Gastrocnemius medialis (tissue), 4 donors: ENCODE measurements at regions not wholly inside any gene's neighbourhood (a gene's known extent, or its start where the extent isn't known, plus 50 kb on each side); places are given as distances from the start of the nearest gene placed in this dataset.

ENCODE experiments used
- POLR2A ChIP-seq, 2 donors: fragments of 450-650 bp; IDR thresholded peaks; one replicate each; pipeline ENCODE4 v1.6.1; 2017; ENCODE audit warnings: antibody characterized with exemption in 2 of 2, mild to moderate bottlenecking in 2 of 2, moderate library complexity in 2 of 2
- TF ChIP-seq, protein P1 (sequence below), 5 experiments: fragments of 450-650 bp in 3 of 5; fragments of 200-600 bp in 2 of 5; sonication (generic) in 2 of 5; IDR thresholded peaks in 4 of 5; conservative IDR thresholded peaks in 1 of 5; 1 replicate in 4 of 5; 2 replicates in 1 of 5; pipeline ENCODE4 v1.5.1; 2016 to 2019; ENCODE audit warnings: antibody characterized with exemption in 5 of 5, mild to moderate bottlenecking in 3 of 5, moderate library complexity in 3 of 5

DNA sequence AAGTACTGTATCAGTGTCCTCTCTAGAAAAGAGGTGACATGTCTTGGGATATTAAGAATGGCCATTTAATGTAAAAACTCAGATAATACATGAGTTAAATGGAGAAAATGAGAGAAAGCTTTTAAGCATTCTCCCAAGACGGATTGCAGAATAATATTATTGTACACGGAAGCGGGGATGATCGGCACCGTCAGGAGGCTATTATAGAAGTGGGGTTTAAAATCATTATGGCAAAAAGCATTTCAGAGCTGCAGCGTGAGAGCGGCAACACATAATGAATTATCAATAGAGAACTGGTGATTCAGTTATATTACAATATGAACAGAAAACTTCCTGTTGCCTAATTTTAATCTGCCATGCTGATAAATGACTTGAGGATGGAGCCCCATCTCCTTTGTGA, 261.7 kb upstream of the IRX3 start:
- no peak for TF ChIP-seq POLR2A (IDR thresholded peaks at IDR 0.05)
- TF ChIP-seq, protein P1, sequence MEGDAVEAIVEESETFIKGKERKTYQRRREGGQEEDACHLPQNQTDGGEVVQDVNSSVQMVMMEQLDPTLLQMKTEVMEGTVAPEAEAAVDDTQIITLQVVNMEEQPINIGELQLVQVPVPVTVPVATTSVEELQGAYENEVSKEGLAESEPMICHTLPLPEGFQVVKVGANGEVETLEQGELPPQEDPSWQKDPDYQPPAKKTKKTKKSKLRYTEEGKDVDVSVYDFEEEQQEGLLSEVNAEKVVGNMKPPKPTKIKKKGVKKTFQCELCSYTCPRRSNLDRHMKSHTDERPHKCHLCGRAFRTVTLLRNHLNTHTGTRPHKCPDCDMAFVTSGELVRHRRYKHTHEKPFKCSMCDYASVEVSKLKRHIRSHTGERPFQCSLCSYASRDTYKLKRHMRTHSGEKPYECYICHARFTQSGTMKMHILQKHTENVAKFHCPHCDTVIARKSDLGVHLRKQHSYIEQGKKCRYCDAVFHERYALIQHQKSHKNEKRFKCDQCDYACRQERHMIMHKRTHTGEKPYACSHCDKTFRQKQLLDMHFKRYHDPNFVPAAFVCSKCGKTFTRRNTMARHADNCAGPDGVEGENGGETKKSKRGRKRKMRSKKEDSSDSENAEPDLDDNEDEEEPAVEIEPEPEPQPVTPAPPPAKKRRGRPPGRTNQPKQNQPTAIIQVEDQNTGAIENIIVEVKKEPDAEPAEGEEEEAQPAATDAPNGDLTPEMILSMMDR (IDR thresholded peaks at IDR 0.05 in 4 of 5, conservative IDR thresholded peaks at IDR 0.05 in 1 of 5): no peak
